Thyroid gland (tissue), 4 donors: ENCODE measurements at regions not wholly inside any gene's neighbourhood (a gene's known extent, or its start where the extent isn't known, plus 50 kb on each side); places are given as distances from the start of the nearest gene placed in this dataset.

Source experiments
- CTCF ChIP-seq, 6 experiments: fragments of 200-600 bp in 3 of 6; fragments of 450-650 bp in 3 of 6; sonication (generic) in 3 of 6; IDR thresholded peaks; one replicate each; pipeline ENCODE4 v1.5.1; 2016 to 2019; ENCODE audit warnings: antibody characterized with exemption in 6 of 6, mild to moderate bottlenecking in 2 of 6, inconsistent platforms in 1 of 6, moderate library complexity in 1 of 6
- POLR2A ChIP-seq, 2 donors: fragments of 450-650 bp; IDR thresholded peaks; one replicate each; pipeline ENCODE4 v1.6.1; 2017; ENCODE audit warnings: antibody characterized with exemption in 2 of 2, mild to moderate bottlenecking in 2 of 2, moderate library complexity in 1 of 2

- TF ChIP-seq CTCF (IDR thresholded peaks at IDR 0.05), result no peak
- TF ChIP-seq POLR2A (IDR thresholded peaks at IDR 0.05), result no peak
These were observed 125.1 kb downstream of the ZBTB18 start for GRCh38 chr1:244176201-244176600.
